ENCODE measurements at regions not wholly inside any gene's neighbourhood (a gene's known extent, or its start where the extent isn't known, plus 50 kb on each side); places are given as distances from the start of the nearest gene placed in this dataset.

- dilution Hi-C loops (cut with MboI; ENCODE audit: extremely low pct_ligation_motif_present, low sequenced_read_pairs) = no loop called here
Measured at GRCh38 chr13:106804991-106805390, 237.1 kb upstream of the ARGLU1 start.

GRCh38 chr13:106802917-106803316 lies 235.0 kb upstream of the ARGLU1 start:
- H3K4me3 ChIP-seq (replicated peaks in 1 of 3; ENCODE audit: insufficient read depth in 1 of 3, low read depth in 1 of 3, low read length in 3 of 3) = no peak overlapping the region
- no peak overlapping the region for H3K4me2 ChIP-seq (ENCODE audit: insufficient read depth, low read length)
- POLR2A ChIA-PET = no interaction called here
- DNase-seq (ENCODE audit: low read depth, low spot score) (no peak), FAIRE-seq (no peak)
- H3K9me3 ChIP-seq (replicated peaks; ENCODE audit: control insufficient read depth, insufficient read depth, low read length) = no peaks in the 10 kb centered on the region
- no peaks in the 10 kb centered on the region for H3K27me3 ChIP-seq (ENCODE audit: control insufficient read depth in 2 of 2, insufficient read depth in 2 of 2, low read length in 2 of 2)
- no peaks in the 10 kb centered on the region for H3K9me1 ChIP-seq (replicated peaks; ENCODE audit: control insufficient read depth, extremely low read depth, insufficient read depth, low read length)
- H2AFZ ChIP-seq (ENCODE audit: low read depth, low read length) = no peak overlapping the region
- CTCF ChIA-PET = no interaction called here
- no peak overlapping the region for H3K9ac ChIP-seq (replicated peaks; ENCODE audit: extremely low read depth, insufficient read depth, low read length)
- H3K4me1 ChIP-seq (ENCODE audit: control insufficient read depth, extremely low read depth, insufficient read depth, low read length) = no peaks in the 10 kb centered on the region
- TF ChIP-seq MAX (IDR thresholded peaks at IDR 0.05; ENCODE audit: insufficient read depth, insufficient read length) (no peak), POLR2AphosphoS5 (IDR thresholded peaks at IDR 0.05; ENCODE audit: insufficient read depth, low read depth, low read length) (no peak), EZH2 (IDR thresholded peaks at IDR 0.05; ENCODE audit: borderline replicate concordance, low read depth, low read length, severe bottlenecking) (no peak), CTCF (IDR thresholded peaks at IDR 0.05; ENCODE audit: extremely low read depth in 1 of 2, insufficient read depth in 1 of 2, low read depth in 1 of 2, low read length in 2 of 2) (no peak), GATA2 (IDR thresholded peaks at IDR 0.05; ENCODE audit: insufficient read depth, insufficient read length, low read depth, low read length) (no peak)
- intact Hi-C loops (cut with micrococcal nuclease) (no loop called here), dilution Hi-C loops (cut with MboI; ENCODE audit: extremely low pct_ligation_motif_present, low sequenced_read_pairs) (no loop called here)
- no peaks in the 10 kb centered on the region for H3K79me2 ChIP-seq (ENCODE audit: control insufficient read depth, insufficient read depth, low read length)
- no peaks in the 10 kb centered on the region for H4K20me1 ChIP-seq (replicated peaks; ENCODE audit: control insufficient read depth, extremely low read depth, insufficient read depth, low read length)
- BruUV-seq (replicated peaks) = no TSS peak
- no peaks in the 10 kb centered on the region for H3K36me3 ChIP-seq (ENCODE audit: control insufficient read depth in 2 of 2, extremely low read depth in 1 of 2, insufficient read depth in 2 of 2, low read length in 2 of 2)
- no peak overlapping the region for H3K27ac ChIP-seq (ENCODE audit: insufficient read depth, low read depth, low read length)

More at GRCh38 chr13:106804991-106805390, 237.1 kb upstream of the ARGLU1 start:
- intact Hi-C loops (cut with micrococcal nuclease) = no loop called here
- Histone ChIP-seq H3K9ac (replicated peaks; ENCODE audit: extremely low read depth, insufficient read depth, low read length) (no peak overlapping the region), H2AFZ (ENCODE audit: low read depth, low read length) (no peak overlapping the region), H3K79me2 (ENCODE audit: control insufficient read depth, insufficient read depth, low read length) (no peaks in the 10 kb centered on the region), H3K4me2 (ENCODE audit: insufficient read depth, low read length) (no peak overlapping the region), H3K27ac (ENCODE audit: insufficient read depth, low read depth, low read length) (no peak overlapping the region), H3K4me1 (ENCODE audit: control insufficient read depth, extremely low read depth, insufficient read depth, low read length) (no peaks in the 10 kb centered on the region), H3K27me3 (ENCODE audit: control insufficient read depth in 2 of 2, insufficient read depth in 2 of 2, low read length in 2 of 2) (no peaks in the 10 kb centered on the region), H3K36me3 (ENCODE audit: control insufficient read depth in 2 of 2, extremely low read depth in 1 of 2, insufficient read depth in 2 of 2, low read length in 2 of 2) (no peaks in the 10 kb centered on the region), H3K9me3 (replicated peaks; ENCODE audit: control insufficient read depth, insufficient read depth, low read length) (no peaks in the 10 kb centered on the region), H3K9me1 (replicated peaks; ENCODE audit: control insufficient read depth, extremely low read depth, insufficient read depth, low read length) (no peaks in the 10 kb centered on the region), H3K4me3 (replicated peaks in 1 of 3; ENCODE audit: insufficient read depth in 1 of 3, low read depth in 1 of 3, low read length in 3 of 3) (no peak overlapping the region), H4K20me1 (replicated peaks; ENCODE audit: control insufficient read depth, extremely low read depth, insufficient read depth, low read length) (no peaks in the 10 kb centered on the region)
- no TSS peak for BruUV-seq (replicated peaks)
- DNase-seq (ENCODE audit: low read depth, low spot score) (no peak), FAIRE-seq (no peak)
- POLR2A ChIA-PET = no interaction called here
- no peak for TF ChIP-seq CTCF (IDR thresholded peaks at IDR 0.05; ENCODE audit: extremely low read depth in 1 of 2, insufficient read depth in 1 of 2, low read depth in 1 of 2, low read length in 2 of 2)
- CTCF ChIA-PET = no interaction called here
